SK-N-MC (cell line): ENCODE measurements at regions not wholly inside any gene's neighbourhood (a gene's known extent, or its start where the extent isn't known, plus 50 kb on each side); places are given as distances from the start of the nearest gene placed in this dataset.

Experiments used
- EZH2 ChIP-seq: fragments of 200-600 bp; sonication (generic); IDR thresholded peaks from one replicate; pipeline ENCODE4 v1.6.1; 2017; ENCODE audit warnings: antibody characterized with exemption
- POLR2AphosphoS5 ChIP-seq: IDR thresholded peaks from 2 replicates; pipeline ENCODE4 v1.6.1; 2012; ENCODE audit warnings: mild to moderate bottlenecking, low read depth, low read length, borderline replicate concordance

DNA sequence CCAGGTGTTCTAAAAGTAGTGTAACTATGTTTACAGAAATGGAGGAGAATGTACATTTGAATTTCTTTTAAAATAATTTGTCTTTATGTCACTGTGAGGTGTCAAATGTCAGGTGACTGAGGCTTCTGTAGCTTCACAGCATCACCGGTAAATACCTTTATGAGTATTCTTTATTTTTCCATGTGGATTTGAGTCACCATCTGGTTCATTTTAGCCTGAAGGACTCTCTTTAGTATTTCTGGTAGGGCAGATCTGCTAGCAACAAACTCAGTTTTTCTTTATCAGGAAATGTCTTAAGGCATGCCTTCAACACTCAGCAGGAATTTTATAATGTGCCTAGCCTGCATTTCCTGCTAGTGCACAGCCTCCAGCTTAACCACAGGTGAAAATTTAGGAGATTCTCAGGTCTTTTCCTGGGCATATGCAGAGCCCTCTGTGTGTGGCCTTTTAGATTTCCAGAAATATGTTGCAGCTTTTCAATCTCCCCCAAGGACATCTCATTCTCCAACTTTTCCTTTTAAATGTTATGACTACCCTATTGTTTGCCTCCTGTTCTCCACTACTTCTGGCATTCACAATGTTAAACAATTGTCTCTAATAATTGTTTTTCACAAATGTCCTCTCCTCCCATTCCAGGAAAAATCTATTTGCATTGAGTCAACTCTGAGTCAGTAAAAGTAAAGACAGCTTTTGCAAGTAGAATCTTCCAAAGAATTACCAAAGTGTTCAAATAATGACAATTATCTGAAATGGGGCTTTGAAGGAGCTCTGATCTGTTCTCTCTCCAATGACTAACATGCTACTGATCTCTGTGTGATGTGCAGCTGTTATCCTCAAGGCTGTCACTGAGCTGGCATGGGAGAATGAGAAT, 239.4 kb upstream of the CPHXL start:
- TF ChIP-seq POLR2AphosphoS5 (no peak), EZH2 (no peak)
